Loucy (cell line): ENCODE measurements at regions not wholly inside any gene's neighbourhood (a gene's known extent, or its start where the extent isn't known, plus 50 kb on each side); places are given as distances from the start of the nearest gene placed in this dataset.

Experiments used
- H2AFZ ChIP-seq: fragments of 200-600 bp; sonication (generic); 2 replicates; pipeline ENCODE4 v1.6.0; 2016; ENCODE audit warnings: antibody characterized with exemption, mild to moderate bottlenecking, low read length, moderate library complexity
- H3F3A ChIP-seq: fragments of 200-600 bp; 2 replicates; pipeline ENCODE4 v1.6.0; 2016; ENCODE audit warnings: antibody characterized with exemption, low read depth, mild to moderate bottlenecking
- H3K27me3 ChIP-seq: fragments of 200-600 bp; sonication (generic); 2 replicates; pipeline ENCODE4 v1.6.1; 2014; ENCODE audit warnings: low read length, mild to moderate bottlenecking; ENCODE audit not compliant: insufficient read depth, poor library complexity, severe bottlenecking
- H3K36me3 ChIP-seq: fragments of 200-600 bp; sonication (generic); 2 replicates; pipeline ENCODE4 v1.6.1; 2016; ENCODE audit warnings: low read length; ENCODE audit not compliant: insufficient read depth
- H3K4me1 ChIP-seq: fragments of 200-600 bp; sonication (generic); 2 replicates; pipeline ENCODE4 v1.5.1; 2014; ENCODE audit warnings: low read length, mild to moderate bottlenecking; ENCODE audit not compliant: insufficient read depth, poor library complexity, severe bottlenecking
- H3K4me2 ChIP-seq: fragments of 200-600 bp; sonication (generic); 2 replicates; pipeline ENCODE4 v1.6.0; 2014; ENCODE audit warnings: antibody characterized with exemption, low read length, low read depth, mild to moderate bottlenecking; ENCODE audit not compliant: poor library complexity, severe bottlenecking
- H3K4me3 ChIP-seq: fragments of 200-600 bp; sonication (generic); 2 replicates; pipeline ENCODE4 v1.5.1; 2014; ENCODE audit warnings: low read length, mild to moderate bottlenecking, mixed read lengths; ENCODE audit not compliant: poor library complexity, severe bottlenecking
- H3K79me2 ChIP-seq: fragments of 200-600 bp; sonication (generic); 2 replicates; pipeline ENCODE4 v1.6.1; 2014; ENCODE audit warnings: low read length; ENCODE audit not compliant: insufficient read depth
- H3K9ac ChIP-seq: fragments of 200-600 bp; sonication (generic); 2 replicates; pipeline ENCODE4 v1.6.0; 2014; ENCODE audit warnings: mild to moderate bottlenecking, low read depth, low read length, moderate library complexity; ENCODE audit not compliant: poor library complexity, severe bottlenecking
- H3K9me2 ChIP-seq: fragments of 200-600 bp; sonication (generic); replicated peaks from 2 replicates; pipeline ENCODE4 v1.6.1; 2016; ENCODE audit warnings: low read depth, low read length, mixed read lengths
- H3K9me3 ChIP-seq: fragments of 200-600 bp; sonication (generic); 2 replicates; pipeline ENCODE4 v1.6.1; 2014; ENCODE audit warnings: mild to moderate bottlenecking, antibody characterized with exemption, low read length, low read depth; ENCODE audit not compliant: insufficient read depth
- H4K20me1 ChIP-seq: fragments of 200-600 bp; sonication (generic); 2 replicates; pipeline ENCODE4 v1.6.0; 2014; ENCODE audit warnings: antibody characterized with exemption, low read length, mild to moderate bottlenecking; ENCODE audit not compliant: insufficient read depth, poor library complexity, severe bottlenecking
- EZH2phosphoT487 ChIP-seq: fragments of 200-600 bp; IDR thresholded peaks from 2 replicates; pipeline ENCODE4 v1.6.1; 2018; ENCODE audit warnings: antibody characterized with exemption, mild to moderate bottlenecking, moderate library complexity, borderline replicate concordance
- TF ChIP-seq, protein P1 (sequence below): fragments of 200-600 bp; sonication (generic); conservative IDR thresholded peaks from 2 replicates; pipeline ENCODE4 v1.5.1; 2014; ENCODE audit warnings: mild to moderate bottlenecking, antibody characterized with exemption, low read length

DNA sequence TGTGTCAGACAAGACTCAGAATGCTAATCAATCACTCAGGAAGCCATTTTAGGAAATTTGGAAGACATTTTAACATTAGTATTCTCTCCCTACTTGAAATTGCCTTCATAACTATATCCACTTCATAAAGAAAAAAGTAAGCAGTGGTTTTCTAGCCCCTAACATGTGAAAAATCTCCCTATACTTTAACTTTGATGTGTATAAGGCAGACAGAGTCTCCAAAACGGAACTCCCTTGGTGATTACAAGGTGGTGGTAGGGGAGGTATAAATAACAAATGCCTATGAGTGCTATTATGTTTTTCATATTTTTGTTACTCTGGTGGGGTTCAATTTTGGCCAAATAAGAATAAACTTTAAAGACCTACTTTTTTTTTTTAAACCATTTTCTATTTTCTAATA, 300.3 kb downstream of the BTG1 start:
- TF ChIP-seq, protein P1, sequence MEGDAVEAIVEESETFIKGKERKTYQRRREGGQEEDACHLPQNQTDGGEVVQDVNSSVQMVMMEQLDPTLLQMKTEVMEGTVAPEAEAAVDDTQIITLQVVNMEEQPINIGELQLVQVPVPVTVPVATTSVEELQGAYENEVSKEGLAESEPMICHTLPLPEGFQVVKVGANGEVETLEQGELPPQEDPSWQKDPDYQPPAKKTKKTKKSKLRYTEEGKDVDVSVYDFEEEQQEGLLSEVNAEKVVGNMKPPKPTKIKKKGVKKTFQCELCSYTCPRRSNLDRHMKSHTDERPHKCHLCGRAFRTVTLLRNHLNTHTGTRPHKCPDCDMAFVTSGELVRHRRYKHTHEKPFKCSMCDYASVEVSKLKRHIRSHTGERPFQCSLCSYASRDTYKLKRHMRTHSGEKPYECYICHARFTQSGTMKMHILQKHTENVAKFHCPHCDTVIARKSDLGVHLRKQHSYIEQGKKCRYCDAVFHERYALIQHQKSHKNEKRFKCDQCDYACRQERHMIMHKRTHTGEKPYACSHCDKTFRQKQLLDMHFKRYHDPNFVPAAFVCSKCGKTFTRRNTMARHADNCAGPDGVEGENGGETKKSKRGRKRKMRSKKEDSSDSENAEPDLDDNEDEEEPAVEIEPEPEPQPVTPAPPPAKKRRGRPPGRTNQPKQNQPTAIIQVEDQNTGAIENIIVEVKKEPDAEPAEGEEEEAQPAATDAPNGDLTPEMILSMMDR = no peak
- no peak for TF ChIP-seq EZH2phosphoT487
- H3K27me3 ChIP-seq = no peaks in the 10 kb centered on the region
- H3K4me2 ChIP-seq = no peak overlapping the region
- no peaks in the 10 kb centered on the region for H3F3A ChIP-seq
- no peaks in the 10 kb centered on the region for H3K9me2 ChIP-seq
- H3K4me3 ChIP-seq = no peak overlapping the region
- H3K9ac ChIP-seq = no peak overlapping the region
- no peaks in the 10 kb centered on the region for H3K36me3 ChIP-seq
- no peaks in the 10 kb centered on the region for H4K20me1 ChIP-seq
- no peaks in the 10 kb centered on the region for H3K79me2 ChIP-seq
- no peak overlapping the region for H2AFZ ChIP-seq
- no peaks in the 10 kb centered on the region for H3K4me1 ChIP-seq
- H3K9me3 ChIP-seq = no peaks in the 10 kb centered on the region

DNA sequence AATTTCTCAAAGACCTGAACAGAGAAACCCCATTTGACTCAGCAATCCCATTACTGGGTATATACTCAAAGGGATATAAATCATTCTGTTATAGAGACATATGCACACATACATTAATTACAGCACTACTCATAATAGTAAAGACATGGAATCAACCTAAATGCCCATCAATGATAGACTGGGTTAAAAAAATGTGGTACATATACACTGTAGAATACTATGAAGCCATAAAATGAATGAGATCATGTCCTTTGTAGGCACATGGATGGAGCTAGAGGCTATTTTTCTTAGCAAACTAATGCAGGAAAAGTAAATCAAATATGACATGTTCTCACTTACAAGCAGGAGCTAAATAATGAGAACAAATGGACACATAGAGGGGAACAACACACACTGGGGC, 303.8 kb downstream of the BTG1 start:
- no peak overlapping the region for H2AFZ ChIP-seq
- H3K9ac ChIP-seq = no peak overlapping the region
- no peaks in the 10 kb centered on the region for H3K9me2 ChIP-seq
- H4K20me1 ChIP-seq = no peaks in the 10 kb centered on the region
- no peaks in the 10 kb centered on the region for H3K27me3 ChIP-seq
- TF ChIP-seq, protein P1 = no peak
- no peak for TF ChIP-seq EZH2phosphoT487
- H3K4me2 ChIP-seq = no peak overlapping the region
- H3K9me3 ChIP-seq = no peaks in the 10 kb centered on the region
- no peaks in the 10 kb centered on the region for H3K36me3 ChIP-seq
- no peaks in the 10 kb centered on the region for H3K4me1 ChIP-seq
- H3F3A ChIP-seq = no peaks in the 10 kb centered on the region
- no peak overlapping the region for H3K4me3 ChIP-seq
- H3K79me2 ChIP-seq = no peaks in the 10 kb centered on the region

DNA sequence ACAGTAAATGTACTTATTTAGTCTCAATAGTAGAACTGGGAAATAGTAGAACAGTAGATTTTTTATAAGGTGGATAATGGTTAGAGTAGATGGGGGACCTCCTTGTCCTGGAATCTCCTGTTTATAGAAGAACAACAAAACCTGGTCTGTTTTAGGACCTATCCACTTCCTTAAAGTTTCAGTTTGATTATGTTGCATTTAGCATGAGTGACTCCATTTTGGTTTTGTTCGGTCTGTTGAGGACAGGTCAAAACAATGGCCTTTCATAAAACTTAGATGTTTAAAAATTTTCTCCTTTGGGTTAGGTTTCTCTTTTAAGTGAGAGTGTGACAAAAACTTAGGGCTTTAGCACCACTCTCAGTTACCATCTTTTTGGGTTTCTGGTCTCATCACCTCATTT, 308.9 kb downstream of the BTG1 start:
- TF ChIP-seq, protein P1 = no peak
- no peak for TF ChIP-seq EZH2phosphoT487
- H3F3A ChIP-seq = no peaks in the 10 kb centered on the region

More for the DNA sequence above, 308.9 kb downstream of the BTG1 start:
- no peak overlapping the region for H3K4me2 ChIP-seq
- H2AFZ ChIP-seq = no peak overlapping the region
- no peaks in the 10 kb centered on the region for H3K27me3 ChIP-seq
- no peaks in the 10 kb centered on the region for H3K9me3 ChIP-seq
- H3K79me2 ChIP-seq = no peaks in the 10 kb centered on the region
- H3K9me2 ChIP-seq = no peaks in the 10 kb centered on the region
- no peak overlapping the region for H3K4me3 ChIP-seq
- H3K36me3 ChIP-seq = no peaks in the 10 kb centered on the region
- H3K4me1 ChIP-seq = no peaks in the 10 kb centered on the region
- H4K20me1 ChIP-seq = no peaks in the 10 kb centered on the region
- H3K9ac ChIP-seq = no peak overlapping the region
